ENCODE measurements at regions not wholly inside any gene's neighbourhood (a gene's known extent, or its start where the extent isn't known, plus 50 kb on each side); places are given as distances from the start of the nearest gene placed in this dataset.
"Not testable (repeated sequence)": the region's sequence is repeated elsewhere in the genome, so short reads cannot be mapped to it uniquely, and the experiment has no call there.

- DNase-seq: no peak
These were observed 283.1 kb upstream of the TRIB2 start for GRCh38 chr2:12433626-12433990.

- no peak for DNase-seq
These were observed 282.1 kb upstream of the TRIB2 start for GRCh38 chr2:12434630-12435098.

GRCh38 chr2:12435430-12436222, 281.1 kb upstream of the TRIB2 start:
- DNase-seq: no peak

- DNase-seq: no peak
These were observed 280.3 kb upstream of the TRIB2 start for GRCh38 chr2:12436483-12436882.

- DNase-seq: no peak
These were observed 279.7 kb upstream of the TRIB2 start for GRCh38 chr2:12436935-12437561.

- no peak for DNase-seq
These were observed 276.0 kb upstream of the TRIB2 start for GRCh38 chr2:12440731-12441130.

- no peak for DNase-seq
These were observed 274.8 kb upstream of the TRIB2 start for GRCh38 chr2:12441750-12442475.

- no peak for DNase-seq
These were observed 274.3 kb upstream of the TRIB2 start for GRCh38 chr2:12442476-12442847.

GRCh38 chr2:12448846-12449505, 267.8 kb upstream of the TRIB2 start:
- DNase-seq: no peak

- no peak for DNase-seq
These were observed 265.0 kb upstream of the TRIB2 start for GRCh38 chr2:12451726-12452125.

GRCh38 chr2:12452185-12452584, 264.6 kb upstream of the TRIB2 start:
- no peak for DNase-seq

- no peak for DNase-seq
These were observed 263.0 kb upstream of the TRIB2 start for GRCh38 chr2:12453731-12454130.

GRCh38 chr2:12455661-12456060, 261.1 kb upstream of the TRIB2 start:
- no peak for DNase-seq

- DNase-seq: no peak
These were observed 260.2 kb upstream of the TRIB2 start for GRCh38 chr2:12456293-12457106.

GRCh38 chr2:12457831-12458230, 258.9 kb upstream of the TRIB2 start:
- no peak for DNase-seq

GRCh38 chr2:12463189-12463588, 253.5 kb upstream of the TRIB2 start:
- DNase-seq: no peak

GRCh38 chr2:12465631-12466135, 251.1 kb upstream of the TRIB2 start:
- DNase-seq: peak; percentile 21

- no peak for DNase-seq
These were observed 249.4 kb upstream of the TRIB2 start for GRCh38 chr2:12467303-12467702.

GRCh38 chr2:12469141-12469561, 247.6 kb upstream of the TRIB2 start:
- peak; percentile 50 for DNase-seq

GRCh38 chr2:12472265-12472664, 244.5 kb upstream of the TRIB2 start:
- not testable (repeated sequence) for DNase-seq

- DNase-seq: no peak
These were observed 238.3 kb upstream of the TRIB2 start for GRCh38 chr2:12478151-12479064.
